ENCODE measurements at regions not wholly inside any gene's neighbourhood (a gene's known extent, or its start where the extent isn't known, plus 50 kb on each side); places are given as distances from the start of the nearest gene placed in this dataset.

DNA sequence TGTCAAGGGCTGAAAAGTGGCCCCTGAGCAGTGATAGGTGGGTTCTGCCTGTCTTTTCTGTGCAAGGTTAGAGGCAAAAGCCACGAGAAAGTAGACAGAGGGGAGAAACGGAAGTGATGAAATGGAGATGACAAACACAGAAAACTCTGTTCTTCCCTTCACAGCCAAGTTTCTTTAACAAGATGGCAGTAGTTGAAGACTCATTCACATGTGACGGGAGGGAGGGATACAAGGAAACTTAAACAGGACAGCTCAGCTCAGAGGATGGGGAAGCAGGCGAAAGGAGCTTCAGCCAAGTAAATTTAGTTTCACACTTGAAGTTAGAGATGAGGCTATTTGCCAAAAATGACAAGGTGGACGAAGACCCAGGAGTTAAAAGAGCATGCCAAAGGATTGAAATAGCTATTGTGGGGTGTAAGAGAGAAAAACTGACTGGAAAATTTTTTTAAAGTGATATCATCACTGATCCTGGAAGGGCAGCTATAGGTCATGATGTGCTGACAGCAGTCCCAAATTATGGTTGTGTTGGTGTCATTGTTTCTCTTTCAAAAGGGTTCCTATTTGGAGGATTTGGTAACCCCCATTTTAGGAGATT lies 347.9 kb downstream of the EFNB2 start:
- TF ChIP-seq, protein P1, sequence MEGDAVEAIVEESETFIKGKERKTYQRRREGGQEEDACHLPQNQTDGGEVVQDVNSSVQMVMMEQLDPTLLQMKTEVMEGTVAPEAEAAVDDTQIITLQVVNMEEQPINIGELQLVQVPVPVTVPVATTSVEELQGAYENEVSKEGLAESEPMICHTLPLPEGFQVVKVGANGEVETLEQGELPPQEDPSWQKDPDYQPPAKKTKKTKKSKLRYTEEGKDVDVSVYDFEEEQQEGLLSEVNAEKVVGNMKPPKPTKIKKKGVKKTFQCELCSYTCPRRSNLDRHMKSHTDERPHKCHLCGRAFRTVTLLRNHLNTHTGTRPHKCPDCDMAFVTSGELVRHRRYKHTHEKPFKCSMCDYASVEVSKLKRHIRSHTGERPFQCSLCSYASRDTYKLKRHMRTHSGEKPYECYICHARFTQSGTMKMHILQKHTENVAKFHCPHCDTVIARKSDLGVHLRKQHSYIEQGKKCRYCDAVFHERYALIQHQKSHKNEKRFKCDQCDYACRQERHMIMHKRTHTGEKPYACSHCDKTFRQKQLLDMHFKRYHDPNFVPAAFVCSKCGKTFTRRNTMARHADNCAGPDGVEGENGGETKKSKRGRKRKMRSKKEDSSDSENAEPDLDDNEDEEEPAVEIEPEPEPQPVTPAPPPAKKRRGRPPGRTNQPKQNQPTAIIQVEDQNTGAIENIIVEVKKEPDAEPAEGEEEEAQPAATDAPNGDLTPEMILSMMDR (IDR thresholded peaks at IDR 0.05; ENCODE audit: low read depth, low read length) = no peak
- TF ChIP-seq EZH2phosphoT487 (IDR thresholded peaks at IDR 0.05; ENCODE audit: low read depth) = no peak

Data from OCI-LY3 (cell line).